ENCODE measurements at regions not wholly inside any gene's neighbourhood (a gene's known extent, or its start where the extent isn't known, plus 50 kb on each side); places are given as distances from the start of the nearest gene placed in this dataset.

- FAIRE-seq: no peak
- no peaks in the 10 kb centered on the region for H3K79me2 ChIP-seq (ENCODE audit: insufficient read depth, low read length)
- H3K27me3 ChIP-seq (ENCODE audit: control insufficient read depth in 1 of 2, insufficient read depth in 2 of 2, low read length in 2 of 2): no peaks in the 10 kb centered on the region
- H4K20me1 ChIP-seq (ENCODE audit: insufficient read depth, low read length): no peaks in the 10 kb centered on the region
- 33% methylated on average over 3 of the region's 5 CpGs for WGBS (ENCODE audit: low lambda C conversion rate)
- H3K4me3 ChIP-seq (replicated peaks in 1 of 3; ENCODE audit: insufficient read depth in 1 of 3, low read depth in 2 of 3, low read length in 3 of 3): no peak overlapping the region
- peak; percentile 88 for ATAC-seq
- POLR2A ChIA-PET: no interaction called here
- BruUV-seq (replicated peaks): no TSS peak
- H3K4me2 ChIP-seq (ENCODE audit: low read depth, low read length): no peak overlapping the region
- peak; percentile 51 for DNase-seq (ENCODE audit: low spot score)
- CTCF ChIA-PET (ENCODE audit: low intra/inter-chr PET ratio, low total read pairs): no interaction called here
- peaks cover 9% of the 10 kb centered on the region for H3K4me1 ChIP-seq (ENCODE audit: insufficient read depth, low read length)
- TF ChIP-seq CTCF (CRISPR knock-in tag; IDR thresholded peaks at IDR 0.05): 0 out of 2 replicates have a peak, but pooled peaks have one; percentile 3
- TF ChIP-seq FOSL2 (CRISPR knock-in tag; IDR thresholded peaks at IDR 0.05): no peak
- no peak for TF ChIP-seq SOX6 (IDR thresholded peaks at IDR 0.05)
- peak; percentile 51 for TF ChIP-seq SOX6 (CRISPR knock-in tag; IDR thresholded peaks at IDR 0.05)
- TF ChIP-seq TIGD3 (CRISPR knock-in tag; IDR thresholded peaks at IDR 0.05; ENCODE audit: borderline replicate concordance): no peak
- TF ChIP-seq BRCA1 (CRISPR knock-in tag; IDR thresholded peaks at IDR 0.05): no peak
- TF ChIP-seq SOX13 (IDR thresholded peaks at IDR 0.05): no peak
- peak in 1 of 2 experiments; percentile 43; a peak in 2 of 4 replicates for TF ChIP-seq SOX13 (CRISPR knock-in tag; conservative IDR thresholded peaks at IDR 0.05 in 1 of 2, IDR thresholded peaks at IDR 0.05 in 1 of 2)
- no peak for TF ChIP-seq CENPX (CRISPR knock-in tag; IDR thresholded peaks at IDR 0.05)
- TF ChIP-seq SOX5 (CRISPR knock-in tag; IDR thresholded peaks at IDR 0.05; ENCODE audit: borderline replicate concordance): 0 out of 2 replicates have a peak, but pooled peaks have one; percentile 36
- no peak for TF ChIP-seq SNRNP70 (IDR thresholded peaks at IDR 0.05; ENCODE audit: low read depth, low read length)
- TF ChIP-seq FOXA1 (IDR thresholded peaks at IDR 0.05): no peak
- TF ChIP-seq FOXA1 (CRISPR knock-in tag; IDR thresholded peaks at IDR 0.05): 0 out of 2 replicates have a peak, but pooled peaks have one; percentile 8
- TF ChIP-seq TEAD3 (CRISPR knock-in tag; optimal IDR thresholded peaks at IDR 0.05; ENCODE audit: borderline replicate concordance): peak; percentile 25
- no peak for TF ChIP-seq RARA (CRISPR knock-in tag; IDR thresholded peaks at IDR 0.05)
- no peak for TF ChIP-seq MIER2 (CRISPR knock-in tag; IDR thresholded peaks at IDR 0.05)
- TF ChIP-seq DRAP1 (CRISPR knock-in tag; IDR thresholded peaks at IDR 0.05): no peak
- H2AFZ ChIP-seq (ENCODE audit: low read length): no peak overlapping the region
- H3K27ac ChIP-seq (ENCODE audit: extremely low read length, insufficient read depth, low read length): no peak overlapping the region
- H3K9me3 ChIP-seq (ENCODE audit: low read length): no peaks in the 10 kb centered on the region
- no peaks in the 10 kb centered on the region for H3K36me3 ChIP-seq (replicated peaks in 1 of 2; ENCODE audit: control insufficient read depth in 1 of 2, insufficient read depth in 2 of 2, low read length in 2 of 2)
- intact Hi-C loops (cut with micrococcal nuclease; ENCODE audit: unreplicated experiment) (no loop called here), in situ Hi-C loops (cut with HindIII; ENCODE audit: extremely low pct_ligation_motif_present, low pct_unique_long_range_greater_than_20kb) (no loop called here)
- H3K9ac ChIP-seq (ENCODE audit: insufficient read depth, low read depth, low read length): no peak overlapping the region
Measured at GRCh38 chr12:76284816-76285750, 63.1 kb downstream of the BBS10 start.
